OCI-LY3 (cell line): ENCODE measurements at regions not wholly inside any gene's neighbourhood (a gene's known extent, or its start where the extent isn't known, plus 50 kb on each side); places are given as distances from the start of the nearest gene placed in this dataset.

Experiments
- EZH2phosphoT487 ChIP-seq: fragments of 200-600 bp; shearing (Covaris generic); IDR thresholded peaks from 2 replicates; pipeline ENCODE4 v1.6.1; 2018; ENCODE audit warnings: antibody characterized with exemption, mixed run types, low read depth
- TF ChIP-seq, protein P1 (sequence below): fragments of 200-600, 300-600 bp; sonication (generic); IDR thresholded peaks from 2 replicates; pipeline ENCODE4 v1.5.1; 2014; ENCODE audit warnings: antibody characterized with exemption, low read length, low read depth

DNA sequence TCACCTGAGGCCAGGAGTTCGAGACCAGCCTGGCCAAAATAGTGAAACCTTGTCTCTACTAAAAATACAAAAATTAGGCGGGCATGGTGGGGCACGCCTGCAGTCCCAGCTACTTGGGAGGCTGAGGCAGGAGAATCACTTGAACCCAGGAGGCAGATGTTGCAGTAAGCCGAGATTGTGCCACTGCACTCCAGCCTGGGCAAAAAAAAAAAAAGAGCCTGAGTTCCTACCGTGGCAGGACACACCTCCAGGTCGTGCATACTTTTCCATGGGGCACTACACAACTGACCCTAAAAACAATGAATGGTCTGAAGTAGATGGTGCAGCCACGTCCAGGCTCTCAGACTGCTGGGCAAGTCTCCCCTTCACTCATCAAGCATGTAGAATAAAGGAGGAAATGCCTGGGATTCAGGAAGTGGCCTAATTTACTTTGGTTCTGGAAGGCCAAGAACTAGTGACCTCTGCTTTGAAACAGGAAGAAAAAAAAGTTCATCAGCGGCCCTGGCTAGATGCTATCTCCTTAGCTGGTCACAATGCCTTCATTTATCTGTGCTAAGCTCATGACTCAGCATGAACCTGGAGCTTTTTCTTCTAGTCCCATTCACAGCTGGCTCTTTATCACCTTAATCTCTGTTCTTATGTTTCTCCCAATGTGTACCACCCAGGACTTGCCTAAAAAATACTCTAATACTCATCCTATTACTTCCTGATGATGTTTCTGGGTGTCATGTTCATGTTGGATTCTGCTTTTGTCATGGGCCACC lies 55.8 kb upstream of the OR6J1 start:
- TF ChIP-seq, protein P1, sequence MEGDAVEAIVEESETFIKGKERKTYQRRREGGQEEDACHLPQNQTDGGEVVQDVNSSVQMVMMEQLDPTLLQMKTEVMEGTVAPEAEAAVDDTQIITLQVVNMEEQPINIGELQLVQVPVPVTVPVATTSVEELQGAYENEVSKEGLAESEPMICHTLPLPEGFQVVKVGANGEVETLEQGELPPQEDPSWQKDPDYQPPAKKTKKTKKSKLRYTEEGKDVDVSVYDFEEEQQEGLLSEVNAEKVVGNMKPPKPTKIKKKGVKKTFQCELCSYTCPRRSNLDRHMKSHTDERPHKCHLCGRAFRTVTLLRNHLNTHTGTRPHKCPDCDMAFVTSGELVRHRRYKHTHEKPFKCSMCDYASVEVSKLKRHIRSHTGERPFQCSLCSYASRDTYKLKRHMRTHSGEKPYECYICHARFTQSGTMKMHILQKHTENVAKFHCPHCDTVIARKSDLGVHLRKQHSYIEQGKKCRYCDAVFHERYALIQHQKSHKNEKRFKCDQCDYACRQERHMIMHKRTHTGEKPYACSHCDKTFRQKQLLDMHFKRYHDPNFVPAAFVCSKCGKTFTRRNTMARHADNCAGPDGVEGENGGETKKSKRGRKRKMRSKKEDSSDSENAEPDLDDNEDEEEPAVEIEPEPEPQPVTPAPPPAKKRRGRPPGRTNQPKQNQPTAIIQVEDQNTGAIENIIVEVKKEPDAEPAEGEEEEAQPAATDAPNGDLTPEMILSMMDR: no peak
- TF ChIP-seq EZH2phosphoT487: no peak
